Midbrain (tissue), 1 donor: ENCODE measurements at regions not wholly inside any gene's neighbourhood (a gene's known extent, or its start where the extent isn't known, plus 50 kb on each side); places are given as distances from the start of the nearest gene placed in this dataset.
"Not testable (repeated sequence)": the region's sequence is repeated elsewhere in the genome, so short reads cannot be mapped to it uniquely, and the experiment has no call there.

Source experiments
- DNase-seq: peaks from one replicate; lab custom pipeline; 2025; lab: John Stamatoyannopoulos, UW

DNA sequence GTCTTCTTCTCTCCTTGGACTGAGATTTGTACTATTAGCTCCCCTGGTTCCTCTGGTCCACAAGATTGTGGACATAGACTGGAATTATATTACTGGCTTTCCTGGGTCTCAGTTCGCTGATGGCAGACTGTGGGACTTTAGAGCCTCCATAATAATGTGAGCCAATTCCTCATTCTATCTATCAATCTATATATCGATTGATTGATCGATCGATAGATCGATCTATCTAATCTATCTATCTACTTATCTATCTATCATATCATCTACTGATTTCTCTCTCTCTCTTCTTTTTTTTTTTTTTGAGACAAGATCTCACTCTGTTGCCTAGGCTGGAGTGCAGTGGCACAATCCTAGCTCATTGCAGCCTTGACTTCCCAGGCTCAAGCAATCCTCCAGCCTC lies 51.5 kb upstream of the DDR1 start:
- DNase-seq, result no peak

DNA sequence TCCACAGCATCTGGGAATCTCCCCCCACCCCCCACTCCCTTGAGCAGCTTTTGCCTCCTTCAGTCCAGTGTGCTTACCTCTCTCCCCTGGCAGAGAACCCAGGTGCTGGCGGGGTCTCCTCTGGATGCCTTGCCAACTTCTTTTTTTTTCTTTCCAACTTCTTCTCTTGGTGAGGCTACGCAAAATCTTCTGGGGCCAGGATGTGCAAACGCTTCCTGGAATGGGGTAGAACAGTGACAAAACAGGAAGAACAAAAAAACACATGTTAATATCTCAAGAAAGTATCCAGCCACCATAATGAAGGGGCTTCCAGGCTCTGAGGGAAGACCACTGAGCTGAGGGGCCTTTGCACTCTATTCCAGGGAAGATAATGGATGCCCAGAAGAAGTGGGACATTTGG lies 53.9 kb upstream of the DDR1 start:
- DNase-seq, result no peak

DNA sequence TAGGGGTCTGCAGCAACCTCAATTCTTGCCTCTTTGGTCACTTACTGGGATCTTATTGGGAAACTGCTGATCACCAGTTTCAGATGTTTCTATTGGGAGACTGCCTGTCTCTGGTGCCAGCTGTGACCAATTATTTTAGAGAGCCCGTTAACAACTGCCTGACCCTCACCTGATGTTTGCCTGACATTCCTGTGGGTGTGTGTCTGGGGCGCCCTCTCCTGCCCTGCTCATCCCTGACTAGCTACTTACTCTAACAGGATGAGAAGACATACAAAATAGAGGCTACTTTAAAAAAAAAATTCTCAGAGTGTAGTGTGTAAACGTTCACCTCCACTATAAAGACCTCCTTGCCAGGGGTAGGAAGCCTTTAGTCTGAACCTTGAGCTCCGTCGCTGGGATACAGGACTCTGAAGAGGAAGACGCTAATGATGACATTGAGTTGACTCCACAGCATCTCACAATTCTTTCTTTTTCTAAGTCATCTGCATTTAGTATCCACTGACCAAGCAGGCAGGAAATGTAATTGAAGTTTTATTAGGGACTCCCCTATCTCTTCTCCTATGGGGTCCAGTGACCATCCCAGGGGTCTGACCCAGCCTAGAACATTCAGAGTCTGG lies 54.6 kb upstream of the DDR1 start:
- no peak for DNase-seq

DNA sequence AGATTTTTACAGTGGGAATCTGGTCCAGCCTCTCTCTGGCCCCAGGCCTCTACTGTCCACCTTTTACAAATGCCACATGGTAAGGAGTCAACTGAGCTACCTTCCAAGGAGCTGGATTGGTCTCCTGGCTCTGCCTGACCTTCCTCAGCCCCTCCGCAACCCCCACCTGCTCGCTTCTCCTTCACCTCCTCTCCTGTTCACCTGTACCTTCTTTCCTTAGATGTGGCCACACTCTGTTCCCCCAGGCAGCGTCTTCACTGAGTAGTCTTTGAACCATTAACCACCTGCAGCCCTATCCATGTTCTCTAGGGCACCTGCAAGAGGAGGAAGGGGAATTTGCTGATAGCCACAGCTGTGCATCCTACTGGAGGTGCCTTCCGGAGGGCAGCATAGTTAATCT lies 55.3 kb upstream of the DDR1 start:
- DNase-seq, result no peak

DNA sequence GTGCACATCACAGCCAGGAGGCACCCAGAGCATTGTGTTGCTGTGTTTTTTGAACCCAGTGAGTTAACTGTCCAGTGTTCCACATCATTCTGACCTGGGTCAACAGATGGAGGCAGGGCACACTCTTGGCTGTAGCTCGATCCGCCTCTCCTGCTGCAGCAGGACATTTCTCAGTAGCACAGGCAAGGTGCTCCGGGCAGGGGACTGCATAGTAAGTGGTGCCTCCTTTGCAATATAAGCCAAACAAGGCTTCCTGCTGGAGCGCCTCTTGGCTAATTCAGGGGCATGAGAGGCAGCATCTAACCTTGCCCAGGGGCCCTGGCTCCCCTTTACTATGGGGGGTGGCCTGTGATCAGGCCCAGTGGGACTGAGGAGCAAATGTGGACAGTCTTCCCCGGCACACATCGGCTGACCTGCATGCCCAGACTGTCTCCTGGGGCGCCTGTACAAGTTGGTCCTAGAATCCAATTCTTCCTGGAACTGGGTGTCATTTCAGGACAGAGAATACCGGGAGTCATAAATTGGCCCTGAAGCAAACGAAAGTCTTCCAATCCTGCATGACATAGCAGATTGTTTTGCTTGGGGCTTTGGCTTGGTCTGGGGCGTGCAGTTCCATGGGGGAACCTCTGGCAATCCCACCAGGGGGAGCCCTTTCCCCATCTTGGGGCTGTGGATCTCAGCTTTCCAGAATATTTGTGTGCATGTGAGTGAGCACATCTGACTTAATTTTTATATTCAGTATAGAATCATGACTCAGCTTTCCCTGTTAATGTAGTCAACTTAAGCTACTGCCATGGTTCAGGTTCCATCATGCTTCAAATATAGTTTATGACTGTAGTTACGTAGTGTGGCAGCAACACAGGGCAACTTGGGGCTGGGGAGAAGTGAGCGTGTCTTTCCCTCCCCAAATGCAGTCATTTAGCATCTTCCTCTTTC lies 56.0 kb upstream of the DDR1 start:
- DNase-seq, result peak; percentile 91

DNA sequence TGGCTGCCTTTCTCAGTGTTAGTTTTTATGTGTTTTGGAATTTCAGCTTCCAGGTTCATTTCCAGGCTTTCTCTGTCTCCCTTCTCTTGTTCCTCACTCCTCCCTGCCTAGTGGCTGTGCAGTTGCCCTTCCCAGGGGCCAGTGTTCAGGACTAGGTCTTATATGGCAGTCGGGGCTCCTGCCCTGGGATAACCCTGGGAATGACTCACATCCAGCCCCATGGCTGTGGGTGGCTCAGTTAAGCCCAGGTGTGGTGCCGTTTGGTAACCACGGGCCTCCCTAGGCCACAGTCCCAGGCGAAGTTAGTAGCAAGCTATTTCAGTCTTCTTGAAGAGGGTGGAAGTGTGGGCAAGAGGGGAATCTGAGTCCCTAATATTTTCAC lies 57.4 kb upstream of the DDR1 start:
- no peak for DNase-seq

DNA sequence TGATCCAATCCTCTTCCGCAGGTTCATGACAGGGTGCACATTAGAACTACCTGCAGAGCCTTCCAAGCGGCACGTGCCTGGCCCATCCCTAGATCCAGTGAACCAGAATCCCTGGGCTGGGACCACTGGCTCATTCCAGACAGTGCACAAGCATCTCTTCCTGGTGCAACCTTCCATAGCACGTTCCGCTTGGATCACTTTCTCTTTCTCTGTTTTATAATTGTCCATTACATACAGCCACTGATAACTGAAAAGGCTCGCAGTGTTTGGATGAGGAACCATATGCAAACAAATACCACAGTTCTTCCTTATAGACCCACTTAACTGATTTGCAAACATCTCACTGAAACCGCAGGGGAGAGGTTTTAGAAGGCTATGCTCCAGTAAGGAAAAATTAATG lies 59.6 kb upstream of the DDR1 start:
- no peak for DNase-seq

DNA sequence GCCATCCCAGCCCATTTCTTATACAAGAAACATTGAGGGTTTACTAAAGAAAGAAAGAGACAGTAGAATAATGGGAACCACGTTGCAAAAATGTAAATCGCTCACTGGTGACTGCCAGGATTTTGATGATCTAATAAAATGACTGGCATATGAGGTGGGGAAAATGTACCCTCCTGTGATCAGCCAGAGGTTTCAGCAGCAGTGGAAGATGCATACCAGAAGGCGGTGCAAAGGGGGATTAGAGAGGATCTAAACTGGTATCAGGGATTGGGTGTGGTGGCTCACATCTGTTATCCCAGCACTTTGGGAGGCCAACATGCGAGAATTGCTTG lies 60.8 kb upstream of the DDR1 start:
- no peak for DNase-seq

DNA sequence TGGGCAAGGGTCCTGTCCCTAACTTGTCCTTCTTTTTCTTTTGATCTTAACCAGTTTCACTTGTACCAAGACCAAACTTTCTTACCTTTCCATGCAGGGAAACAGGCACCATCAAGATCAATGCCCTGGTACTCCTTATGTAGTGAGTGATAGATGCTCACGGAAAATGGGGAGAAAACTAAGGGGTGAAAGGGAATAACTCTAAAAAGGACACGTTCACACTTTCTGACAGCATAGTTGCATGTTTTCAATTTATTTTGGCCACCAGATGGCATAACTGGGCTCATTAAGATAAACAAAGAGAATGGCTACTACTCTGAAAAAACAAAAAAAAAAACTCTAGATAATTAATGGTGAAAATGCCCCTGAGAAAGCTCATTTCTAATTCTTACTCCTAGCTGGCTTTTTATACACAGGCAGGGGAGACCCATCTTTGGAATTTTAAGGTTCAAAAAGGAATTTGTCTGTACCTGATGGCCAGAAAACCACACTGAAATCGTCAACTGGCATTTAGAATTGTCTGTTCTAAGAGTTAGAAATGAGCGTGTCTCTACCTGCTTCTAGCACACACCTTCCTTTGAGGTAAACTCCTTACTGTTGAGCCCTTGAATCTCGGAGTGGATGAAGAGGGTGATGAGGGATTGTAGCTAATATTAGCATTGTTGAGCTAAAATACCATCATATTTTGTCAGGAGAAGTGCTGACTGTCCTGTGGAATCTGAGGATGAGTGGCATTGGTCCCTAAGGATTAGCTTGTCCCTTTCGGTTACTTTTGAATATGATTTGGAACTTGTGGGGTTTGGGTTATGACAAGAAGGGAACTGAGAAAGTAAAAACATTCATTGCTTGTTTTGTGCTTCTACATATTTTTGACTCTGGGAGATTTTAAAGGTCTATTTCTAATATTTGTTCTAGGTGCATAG lies 62.2 kb upstream of the DDR1 start:
- peak; percentile 60 for DNase-seq

DNA sequence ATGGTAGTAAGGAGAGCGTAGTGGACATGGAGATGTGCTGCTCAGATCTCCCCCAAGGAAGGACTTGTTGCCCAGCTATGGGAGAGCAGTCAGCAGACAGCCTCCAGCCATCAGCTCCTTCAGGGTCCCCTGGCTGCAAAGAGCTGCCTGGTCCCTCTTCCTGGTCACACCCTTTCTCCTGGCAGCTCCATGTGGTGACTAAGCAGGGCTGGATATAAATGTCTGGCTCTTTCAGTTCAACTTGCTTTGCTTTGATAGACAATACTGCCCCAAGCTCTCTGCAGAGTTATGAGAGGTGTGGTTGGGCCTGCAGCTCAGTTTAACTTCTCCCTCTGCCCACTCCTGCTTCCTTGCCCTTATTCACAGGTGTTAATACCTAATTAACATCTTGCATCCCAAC lies 64.1 kb upstream of the DDR1 start:
- DNase-seq, result no peak

DNA sequence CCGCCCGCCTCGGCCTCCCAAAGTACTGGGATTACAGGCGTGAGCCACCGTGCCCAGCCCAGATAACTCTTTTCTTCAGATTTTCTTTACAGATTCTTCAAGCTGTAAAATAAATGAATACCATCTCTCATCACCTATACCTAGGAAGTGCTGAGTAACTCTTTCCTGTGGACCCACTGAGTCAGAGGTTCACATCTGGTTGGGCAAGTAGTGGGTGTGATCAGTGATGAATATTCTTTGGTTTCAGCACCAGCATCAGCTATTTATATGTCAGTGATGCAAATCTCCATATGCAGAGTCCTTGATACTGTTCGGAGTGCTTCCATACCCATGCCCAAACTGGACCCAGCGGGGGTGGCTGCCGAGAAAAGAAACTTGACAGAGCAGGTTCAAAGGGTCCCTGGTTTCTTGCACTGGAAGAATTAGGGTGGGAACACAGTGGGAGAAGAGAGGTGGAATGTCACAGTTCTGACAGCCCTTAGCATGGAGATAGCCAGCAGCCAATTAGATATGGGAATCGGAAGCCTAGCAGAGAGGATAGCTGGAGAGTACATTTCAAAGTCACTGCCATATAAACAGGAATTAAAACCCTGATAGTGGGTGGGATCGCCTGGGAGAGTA lies 64.9 kb upstream of the DDR1 start:
- no peak for DNase-seq

DNA sequence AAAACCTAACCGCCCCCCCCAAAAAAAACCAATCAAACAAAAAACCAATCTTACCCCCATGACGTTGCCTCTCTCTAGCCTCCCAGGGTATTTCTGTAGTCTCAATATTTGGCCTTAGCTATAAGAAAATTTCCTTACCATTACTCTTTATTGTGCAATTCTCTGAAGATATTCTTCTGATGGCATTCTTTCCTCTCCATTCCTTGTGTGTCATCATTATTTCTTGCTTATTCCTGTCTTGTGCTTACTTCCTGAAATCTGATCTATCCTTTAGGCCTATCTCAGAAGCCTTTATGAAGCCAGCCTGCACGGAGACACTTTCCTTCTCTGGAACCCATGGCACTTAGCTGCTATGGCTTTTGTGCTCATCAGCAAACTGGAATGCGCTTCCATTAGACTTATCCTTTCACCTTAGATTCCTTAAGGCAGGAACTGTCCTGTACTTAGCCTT lies 65.9 kb upstream of the DDR1 start:
- DNase-seq, result no peak

DNA sequence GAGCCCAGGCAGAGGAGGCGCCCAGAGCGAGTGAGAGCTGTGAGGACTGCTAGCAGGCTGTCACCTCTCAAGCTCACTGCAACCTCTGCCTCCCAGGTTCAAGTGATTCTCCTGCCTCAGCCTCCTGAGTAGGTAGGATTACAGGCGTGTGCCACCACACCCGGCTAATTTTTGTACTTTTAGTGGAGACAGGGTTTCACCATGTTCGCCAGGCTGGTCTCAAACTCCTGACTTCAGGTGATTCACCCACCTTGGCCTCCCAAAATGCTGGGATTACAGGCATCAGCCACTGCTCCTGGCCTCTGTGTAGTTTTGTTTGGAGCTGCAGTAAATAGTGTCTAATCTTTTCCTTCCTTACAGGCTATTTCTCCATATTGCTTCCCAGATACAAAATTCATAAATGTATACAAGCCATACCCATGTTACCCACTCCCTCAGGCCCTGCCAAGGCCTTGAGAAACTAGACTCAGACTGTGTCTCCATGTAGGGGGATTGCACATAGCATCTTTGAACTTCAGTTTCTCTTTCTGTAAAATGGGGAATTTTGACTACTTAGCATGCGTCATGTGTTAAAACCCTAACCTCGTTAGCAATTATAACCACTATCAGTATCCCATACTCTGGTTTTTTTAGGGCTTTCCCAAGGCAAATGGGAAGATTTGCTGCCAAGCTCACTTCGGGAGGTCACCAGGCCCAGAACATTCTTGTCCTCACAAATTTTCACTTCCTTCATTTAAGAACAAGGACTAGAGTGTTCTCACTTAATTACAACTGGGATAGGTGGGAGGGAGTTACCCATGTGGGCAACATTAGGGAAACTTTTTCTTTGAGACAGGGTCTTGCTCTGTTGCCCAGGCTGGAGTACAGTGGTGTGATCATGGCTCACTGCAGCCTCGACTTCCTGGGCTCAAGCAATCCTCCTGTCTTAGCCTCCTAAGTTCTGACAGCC lies 67.3 kb upstream of the DDR1 start:
- no peak for DNase-seq

DNA sequence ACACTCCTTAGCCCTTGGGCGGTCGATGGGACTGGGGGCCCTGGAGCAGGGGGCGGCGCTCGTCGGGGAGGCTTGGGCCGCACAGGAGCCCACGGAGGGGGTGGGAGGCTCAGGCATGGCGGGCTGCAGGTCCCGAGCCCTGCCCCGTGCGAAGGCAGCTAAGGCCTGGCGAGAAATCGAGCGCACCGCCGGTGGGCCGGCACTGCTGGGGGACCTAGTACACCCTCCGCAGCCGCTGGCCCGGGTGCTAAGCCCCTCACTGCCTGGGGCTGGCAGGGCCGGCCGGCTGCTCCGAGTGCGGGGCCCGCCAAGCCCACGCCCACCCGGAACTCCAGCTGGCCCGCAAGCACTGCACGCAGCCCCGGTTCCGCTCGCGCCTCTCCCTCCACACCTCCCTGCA lies 68.0 kb upstream of the DDR1 start:
- DNase-seq, result not testable (repeated sequence)

DNA sequence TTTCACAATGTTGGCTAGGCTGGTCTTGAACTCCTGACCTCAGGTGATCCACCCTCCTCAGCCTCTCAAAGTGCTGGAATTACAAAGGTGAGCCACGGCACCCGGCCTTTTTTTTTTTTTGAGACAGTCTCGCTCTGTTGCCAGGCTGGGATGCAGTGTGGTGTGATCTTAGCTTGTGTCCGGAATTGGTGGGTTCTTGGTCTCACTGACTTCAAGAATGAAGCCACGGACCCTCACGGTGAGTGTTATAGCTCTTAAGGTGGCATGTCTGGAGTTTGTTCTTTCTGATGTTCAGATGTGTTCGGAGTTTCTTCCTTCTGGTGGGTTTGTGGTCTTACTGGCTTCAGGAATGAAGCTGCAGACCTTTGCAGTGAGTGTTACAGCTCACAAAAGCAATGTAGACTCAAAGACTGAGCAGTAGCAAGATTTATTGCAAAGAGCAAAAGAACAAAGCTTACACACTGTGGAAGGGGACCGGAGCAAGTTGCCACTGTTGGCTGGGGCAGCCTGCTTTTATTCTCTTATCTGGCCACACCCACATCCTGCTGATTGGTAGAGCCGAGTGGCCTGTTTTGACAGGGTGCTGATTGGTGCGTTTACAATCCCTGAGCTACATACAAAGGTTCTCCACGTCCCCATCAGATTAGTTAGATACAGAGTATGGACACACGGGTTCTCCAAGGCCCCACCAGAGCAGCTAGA lies 69.1 kb upstream of the DDR1 start:
- DNase-seq, result not testable (repeated sequence)

DNA sequence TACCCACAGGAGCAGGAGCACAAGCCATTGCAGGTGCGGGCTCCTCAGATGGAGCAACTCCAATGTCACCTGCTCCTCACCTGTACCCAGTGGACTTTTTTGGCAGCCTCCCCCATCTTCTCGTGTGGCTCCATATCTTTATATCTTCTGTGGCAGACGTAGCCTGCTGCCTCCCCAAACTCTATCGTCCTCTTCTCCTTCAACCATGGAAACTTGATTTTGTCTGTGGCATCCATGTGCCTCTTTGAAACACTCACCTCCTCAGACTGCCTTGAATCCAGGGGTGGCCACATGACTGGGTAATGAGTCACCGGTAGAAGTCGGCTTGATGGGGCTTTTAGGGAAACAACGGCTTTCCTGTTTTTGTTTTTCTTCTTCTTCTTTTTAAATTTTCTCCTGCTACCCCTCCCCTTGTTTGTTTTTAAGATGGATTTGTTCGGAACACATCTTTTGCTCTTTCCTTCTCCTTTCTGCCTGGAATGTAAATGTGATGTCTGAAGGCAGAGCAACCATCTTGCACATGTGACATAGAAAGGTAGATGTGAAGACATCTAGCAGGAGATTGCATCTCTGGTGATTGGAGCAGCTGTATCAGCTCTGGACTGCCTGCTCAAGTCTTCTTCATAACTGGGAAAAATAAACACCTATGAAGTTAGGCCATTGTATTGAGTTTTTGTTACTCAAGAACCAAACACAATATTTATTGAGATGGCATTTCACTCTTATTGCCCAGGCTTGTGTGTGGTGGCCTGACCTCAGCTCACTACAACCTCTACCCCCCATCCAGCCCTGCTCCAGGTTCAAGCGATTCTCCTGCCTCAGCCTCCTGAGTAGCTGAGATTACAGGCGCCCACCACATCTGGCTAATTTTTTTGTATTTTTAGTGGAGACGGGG lies 69.9 kb upstream of the DDR1 start:
- DNase-seq, result no peak

DNA sequence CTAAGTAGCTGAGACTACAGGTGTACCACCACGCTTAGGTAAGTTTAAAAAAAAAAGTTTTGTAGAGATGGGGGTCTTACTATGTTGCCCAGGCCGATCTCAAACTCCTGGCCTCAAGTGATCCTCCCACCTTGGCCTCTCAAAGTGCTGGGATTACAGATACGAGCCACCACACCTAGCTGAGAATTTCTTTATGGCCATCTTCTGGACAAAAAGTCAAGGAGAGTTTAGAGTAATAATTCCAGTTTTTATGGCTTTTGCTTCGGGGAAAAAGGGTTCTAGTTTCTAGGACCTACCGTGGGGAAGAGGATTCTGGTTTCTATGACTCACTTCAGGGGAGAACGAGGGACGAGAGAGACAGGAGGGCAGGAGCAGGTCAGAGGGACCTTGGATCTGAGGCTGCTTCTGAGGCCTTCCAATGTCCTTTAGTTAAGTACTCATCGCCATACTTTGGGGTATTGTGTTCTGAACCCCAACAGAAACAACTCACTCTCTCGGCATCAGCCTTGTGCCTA lies 69.3 kb upstream of the IER3 start:
- no peak for DNase-seq

DNA sequence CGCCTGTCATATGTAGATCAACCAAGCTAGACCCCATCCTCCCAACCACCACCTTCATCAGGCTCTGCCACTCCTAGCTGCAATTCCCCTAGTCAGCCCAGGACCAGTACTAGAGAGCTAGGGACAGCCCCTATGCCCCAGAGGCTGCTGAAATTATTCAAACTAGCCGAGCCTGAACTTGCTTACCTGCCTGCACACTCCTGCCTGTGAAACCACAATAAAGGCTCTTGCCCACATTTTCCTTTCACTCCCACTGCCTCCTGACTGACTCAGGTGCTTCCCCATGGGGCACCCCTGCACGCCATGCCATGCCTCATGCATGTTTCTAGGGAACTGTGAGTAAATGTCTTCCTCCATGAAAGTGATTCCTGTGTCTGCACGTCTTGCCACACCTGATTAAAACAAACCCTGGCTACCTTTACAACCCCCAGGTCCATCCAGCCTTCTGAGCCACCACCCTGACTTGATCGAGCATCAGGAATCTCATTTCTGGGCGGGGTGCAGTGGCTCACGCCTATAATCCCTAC lies 66.5 kb upstream of the IER3 start:
- DNase-seq, result no peak

DNA sequence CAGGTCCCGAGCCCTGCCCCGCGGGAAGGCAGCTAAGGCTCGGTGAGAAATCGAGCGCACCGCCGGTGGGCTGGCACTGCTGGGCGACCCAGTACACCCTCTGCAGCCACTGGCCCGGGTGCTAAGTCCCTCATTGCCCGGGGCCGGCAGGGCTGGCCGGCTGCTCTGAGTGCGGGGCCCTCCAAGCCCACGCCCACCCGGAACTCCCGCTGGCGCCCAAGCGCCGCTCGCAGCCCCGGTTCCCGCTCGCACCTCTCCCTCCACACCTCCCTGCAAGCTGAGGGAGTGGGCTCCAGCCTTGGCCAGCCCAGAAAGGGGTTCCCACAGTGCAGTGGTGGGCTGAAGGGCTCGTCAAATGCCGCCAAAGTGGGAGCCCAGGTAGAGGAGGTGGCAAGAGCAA lies 63.2 kb upstream of the IER3 start:
- not testable (repeated sequence) for DNase-seq
